ENCODE measurements at regions not wholly inside any gene's neighbourhood (a gene's known extent, or its start where the extent isn't known, plus 50 kb on each side); places are given as distances from the start of the nearest gene placed in this dataset.
"Not testable (repeated sequence)": the region's sequence is repeated elsewhere in the genome, so short reads cannot be mapped to it uniquely, and the experiment has no call there.

DNA sequence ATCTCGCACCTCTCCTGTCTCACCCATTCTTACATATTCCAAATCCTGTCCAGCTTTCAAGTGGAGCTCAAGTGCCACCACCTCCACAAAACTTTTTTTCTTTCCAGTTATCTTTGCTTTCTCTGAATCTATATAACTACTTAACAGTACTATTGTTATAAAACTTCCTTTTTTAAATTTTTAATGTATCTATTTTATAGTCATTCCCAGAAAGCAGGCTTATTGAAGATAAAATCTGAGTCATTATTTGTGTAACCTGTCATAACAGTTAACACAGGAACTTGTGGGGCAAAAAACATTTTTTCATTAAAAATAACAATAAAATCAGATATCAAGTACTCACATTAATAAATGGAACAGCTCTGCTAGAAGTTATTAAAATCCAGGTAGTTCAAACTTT lies 73.3 kb upstream of the ALCAM start:
- H3K27ac Mint-ChIP-seq: no peak overlapping the region
- intact Hi-C loops (cut with micrococcal nuclease): no loop called here
- DNase-seq: no peak
- H3K4me1 Mint-ChIP-seq: no peaks in the 10 kb centered on the region
- H3K27me3 Mint-ChIP-seq (ENCODE audit: low read depth in 2 of 2): no peaks in the 10 kb centered on the region
- H3K36me3 Mint-ChIP-seq: no peaks in the 10 kb centered on the region
- Histone ChIP-seq H3K27ac (ENCODE audit: low read length) (no peak overlapping the region), H3K4me1 (ENCODE audit: control insufficient read depth, insufficient read depth, low read length) (no peaks in the 10 kb centered on the region), H3K9me3 (ENCODE audit: control insufficient read depth, insufficient read depth, low read length) (no peaks in the 10 kb centered on the region), H3K4me3 (ENCODE audit: low read length) (no peak overlapping the region), H3K27me3 (ENCODE audit: control insufficient read depth, insufficient read depth, low read length) (no peaks in the 10 kb centered on the region), H3K36me3 (ENCODE audit: control insufficient read depth, insufficient read depth, low read length) (no peaks in the 10 kb centered on the region)
- TF ChIP-seq, protein P1, sequence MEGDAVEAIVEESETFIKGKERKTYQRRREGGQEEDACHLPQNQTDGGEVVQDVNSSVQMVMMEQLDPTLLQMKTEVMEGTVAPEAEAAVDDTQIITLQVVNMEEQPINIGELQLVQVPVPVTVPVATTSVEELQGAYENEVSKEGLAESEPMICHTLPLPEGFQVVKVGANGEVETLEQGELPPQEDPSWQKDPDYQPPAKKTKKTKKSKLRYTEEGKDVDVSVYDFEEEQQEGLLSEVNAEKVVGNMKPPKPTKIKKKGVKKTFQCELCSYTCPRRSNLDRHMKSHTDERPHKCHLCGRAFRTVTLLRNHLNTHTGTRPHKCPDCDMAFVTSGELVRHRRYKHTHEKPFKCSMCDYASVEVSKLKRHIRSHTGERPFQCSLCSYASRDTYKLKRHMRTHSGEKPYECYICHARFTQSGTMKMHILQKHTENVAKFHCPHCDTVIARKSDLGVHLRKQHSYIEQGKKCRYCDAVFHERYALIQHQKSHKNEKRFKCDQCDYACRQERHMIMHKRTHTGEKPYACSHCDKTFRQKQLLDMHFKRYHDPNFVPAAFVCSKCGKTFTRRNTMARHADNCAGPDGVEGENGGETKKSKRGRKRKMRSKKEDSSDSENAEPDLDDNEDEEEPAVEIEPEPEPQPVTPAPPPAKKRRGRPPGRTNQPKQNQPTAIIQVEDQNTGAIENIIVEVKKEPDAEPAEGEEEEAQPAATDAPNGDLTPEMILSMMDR (IDR thresholded peaks at IDR 0.05): no peak
- H3K4me3 Mint-ChIP-seq: no peak overlapping the region
- WGBS (ENCODE audit: insufficient coverage): 96% methylated on average over 1 of the region's 1 CpG
- peaks cover 15 to 21% of the 10 kb centered on the region in 2 donors for H3K9me3 Mint-ChIP-seq
- ATAC-seq: no peak

DNA sequence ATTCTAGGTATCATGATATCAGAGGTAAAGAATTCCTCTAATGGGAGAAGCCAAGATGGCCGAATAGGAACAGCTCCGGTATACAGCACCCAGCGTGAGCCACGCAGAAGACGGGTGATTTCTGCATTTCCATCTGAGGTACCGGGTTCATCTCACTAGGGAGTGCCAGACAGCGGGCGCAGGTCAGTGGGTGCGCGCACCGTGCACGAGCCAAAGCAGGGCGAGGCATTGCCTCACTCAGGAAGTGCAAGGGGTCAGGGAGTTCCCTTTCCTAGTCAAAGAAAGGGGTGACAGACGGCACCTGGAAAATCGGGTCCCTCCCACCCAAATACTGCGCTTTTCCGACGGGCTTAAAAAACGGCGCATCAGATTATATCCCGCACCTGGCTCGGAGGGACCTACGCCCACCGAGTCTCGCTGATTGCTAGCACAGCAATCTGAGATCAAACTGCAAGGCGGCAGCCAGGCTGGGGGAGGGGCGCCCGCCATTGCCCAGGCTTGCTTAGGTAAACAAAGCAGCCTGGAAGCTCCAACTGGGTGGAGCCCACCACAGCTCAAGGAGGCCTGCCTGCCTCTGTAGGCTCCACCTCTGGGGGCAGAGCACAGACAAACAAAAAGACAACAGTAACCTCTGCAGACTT lies 70.4 kb upstream of the ALCAM start:
- 95% methylated on average over 26 of the region's 28 CpGs for WGBS (ENCODE audit: insufficient coverage)
- intact Hi-C loops (cut with micrococcal nuclease); H3K4me3 Mint-ChIP-seq; DNase-seq; ATAC-seq; H3K27ac Mint-ChIP-seq; H3K9me3 ChIP-seq (ENCODE audit: control insufficient read depth, insufficient read depth, low read length); H3K27me3 ChIP-seq (ENCODE audit: control insufficient read depth, insufficient read depth, low read length); H3K4me3 ChIP-seq (ENCODE audit: low read length); H3K36me3 ChIP-seq (ENCODE audit: control insufficient read depth, insufficient read depth, low read length); H3K27me3 Mint-ChIP-seq (ENCODE audit: low read depth in 2 of 2); H3K36me3 Mint-ChIP-seq; H3K4me1 ChIP-seq (ENCODE audit: control insufficient read depth, insufficient read depth, low read length); H3K4me1 Mint-ChIP-seq; H3K27ac ChIP-seq (ENCODE audit: low read length): not testable (repeated sequence)
- peaks cover 13 to 18% of the 10 kb centered on the region in 2 donors for H3K9me3 Mint-ChIP-seq

DNA sequence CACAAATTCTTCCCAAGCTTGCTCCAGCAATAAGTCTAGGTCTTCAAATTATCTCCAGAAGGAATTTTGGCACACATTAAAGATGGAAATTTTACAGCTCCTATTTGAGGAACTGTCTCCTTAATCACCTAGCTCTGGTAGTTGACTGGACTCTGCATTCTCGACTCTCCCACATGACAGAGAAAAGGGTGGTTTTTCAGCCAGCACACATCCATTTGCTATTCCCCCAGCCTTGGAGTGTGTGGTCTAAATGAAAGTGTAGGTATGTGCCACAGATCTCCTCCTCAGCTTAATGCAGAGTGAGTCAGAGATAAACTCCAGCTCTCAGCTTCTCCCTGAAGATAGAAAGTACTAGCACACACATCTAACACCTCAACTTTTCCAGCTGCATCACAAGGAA lies 62.2 kb upstream of the ALCAM start:
- TF ChIP-seq, protein P1 (IDR thresholded peaks at IDR 0.05): no peak
- no peak for ATAC-seq
- no peaks in the 10 kb centered on the region for H3K27me3 Mint-ChIP-seq (ENCODE audit: low read depth in 2 of 2)
- no peak overlapping the region for H3K4me3 ChIP-seq (ENCODE audit: low read length)
- H3K4me1 ChIP-seq (ENCODE audit: control insufficient read depth, insufficient read depth, low read length): no peaks in the 10 kb centered on the region
- H3K4me3 Mint-ChIP-seq: no peak overlapping the region
- no peaks in the 10 kb centered on the region for H3K27me3 ChIP-seq (ENCODE audit: control insufficient read depth, insufficient read depth, low read length)
- H3K27ac ChIP-seq (ENCODE audit: low read length): no peak overlapping the region
- no peak for DNase-seq
- H3K9me3 ChIP-seq (ENCODE audit: control insufficient read depth, insufficient read depth, low read length): no peaks in the 10 kb centered on the region
- peaks cover 11% of the 10 kb centered on the region for H3K36me3 Mint-ChIP-seq
- no CpG with 5 or more reads among the region's 1 CpG for WGBS (ENCODE audit: insufficient coverage)
- H3K36me3 ChIP-seq (ENCODE audit: control insufficient read depth, insufficient read depth, low read length): no peaks in the 10 kb centered on the region
- intact Hi-C loops (cut with micrococcal nuclease): no loop called here
- H3K9me3 Mint-ChIP-seq: peaks cover 14 to 32% of the 10 kb centered on the region in 2 donors
- H3K27ac Mint-ChIP-seq: no peak overlapping the region
- H3K4me1 Mint-ChIP-seq: no peaks in the 10 kb centered on the region

DNA sequence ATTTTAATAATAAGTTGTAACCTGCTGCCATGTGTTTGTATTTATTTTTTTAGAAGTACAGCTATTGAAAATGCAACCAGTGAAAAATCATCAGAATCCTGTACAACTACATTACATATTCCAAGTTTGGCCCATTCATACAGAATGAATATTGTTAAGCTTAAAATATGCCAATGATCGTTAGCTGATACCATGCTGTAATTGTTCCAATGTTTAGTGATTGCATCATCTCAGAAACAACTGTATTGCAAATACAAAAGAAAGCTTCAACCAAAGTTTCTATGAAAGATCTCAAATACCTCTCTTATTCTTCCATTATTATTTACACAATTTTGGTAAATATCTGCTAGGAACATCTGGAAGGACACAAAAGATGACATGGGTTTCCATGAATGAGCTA lies 51.6 kb upstream of the ALCAM start:
- no peaks in the 10 kb centered on the region for H3K4me1 Mint-ChIP-seq
- WGBS (ENCODE audit: insufficient coverage): 86% methylated on average over 1 of the region's 1 CpG
- ATAC-seq: no peak
- no peaks in the 10 kb centered on the region for H3K36me3 Mint-ChIP-seq
- Histone ChIP-seq H3K9me3 (ENCODE audit: control insufficient read depth, insufficient read depth, low read length) (no peaks in the 10 kb centered on the region), H3K36me3 (ENCODE audit: control insufficient read depth, insufficient read depth, low read length) (no peaks in the 10 kb centered on the region), H3K27me3 (ENCODE audit: control insufficient read depth, insufficient read depth, low read length) (no peaks in the 10 kb centered on the region), H3K4me3 (ENCODE audit: low read length) (no peak overlapping the region), H3K4me1 (ENCODE audit: control insufficient read depth, insufficient read depth, low read length) (no peaks in the 10 kb centered on the region), H3K27ac (ENCODE audit: low read length) (no peak overlapping the region)
- intact Hi-C loops (cut with micrococcal nuclease): no loop called here
- TF ChIP-seq, protein P1 (IDR thresholded peaks at IDR 0.05): no peak
- no peak overlapping the region for H3K27ac Mint-ChIP-seq
- H3K9me3 Mint-ChIP-seq: peaks cover 0 to 4% of the 10 kb centered on the region in 2 donors
- H3K27me3 Mint-ChIP-seq (ENCODE audit: low read depth in 2 of 2): no peaks in the 10 kb centered on the region
- no peak for DNase-seq
- no peak overlapping the region for H3K4me3 Mint-ChIP-seq
